HepG2 (cell line): ENCODE measurements at regions not wholly inside any gene's neighbourhood (a gene's known extent, or its start where the extent isn't known, plus 50 kb on each side); places are given as distances from the start of the nearest gene placed in this dataset.

Source experiments
- ATAC-seq: fragments of 200-7000 bp; cut with Tn5 transposase; 3 replicates; pipeline ENCODE4 v1.9.1; 2020; ENCODE audit warnings: mild to moderate bottlenecking, moderate library complexity
- BruUV-seq: library from RNA; stranded (reverse); fragments of 400-500 nt; replicated peaks from 2 replicates; lab custom pipeline; 2021; lab: Mats Ljungman, UMichigan
- CTCF ChIA-PET: fragments of 300-600 bp; formaldehyde crosslinking; extraction: SDS; loops from one replicate; lab custom pipeline; 2021; ENCODE audit warnings: low total read pairs, inconsistent platforms, low intra/inter-chr PET ratio; lab: Yijun Ruan, JAX
- POLR2A ChIA-PET: fragments of 350-600 bp; sonication (Branson Sonifier 250); formaldehyde crosslinking; loops from one replicate; lab custom pipeline; 2020; ENCODE audit warnings: antibody characterized with exemption, inconsistent platforms; lab: Yijun Ruan, JAX
- DNase-seq: peaks from one replicate; pipeline ENCODE4 v3.0.0-alpha.2; 2015; ENCODE audit warnings: low spot score
- FAIRE-seq: peaks from 3 replicates; lab custom pipeline; 2011; peaks lifted over from hg19 to GRCh38; lab: Jason Lieb, UNC
- H2AFZ ChIP-seq: one replicate; pipeline ENCODE4 v1.6.1; 2011; ENCODE audit warnings: low read length, inconsistent platforms
- H3K27ac ChIP-seq: fragments of 300-600 bp; 3 replicates; pipeline ENCODE4 v1.8.0; 2011; ENCODE audit warnings: mixed run types, mild to moderate bottlenecking, mixed read lengths, low read length, inconsistent platforms; ENCODE audit not compliant: insufficient read depth; ENCODE audit errors: extremely low read length
- H3K27me3 ChIP-seq, 2 experiments: fragments of 200-600 bp in 1 of 2; 2 replicates in 1 of 2; 3 replicates in 1 of 2; pipeline versions ENCODE4 v1.6.0 to v1.8.0; 2011; ENCODE audit warnings: low read length in 2 of 2, mild to moderate bottlenecking in 2 of 2, moderate library complexity in 2 of 2, inconsistent platforms in 1 of 2; ENCODE audit not compliant: insufficient read depth in 2 of 2, control insufficient read depth in 1 of 2
- H3K36me3 ChIP-seq, 2 experiments: fragments of 200-600 bp in 1 of 2; replicated peaks in 1 of 2; 2 replicates in 1 of 2; 3 replicates in 1 of 2; pipeline versions ENCODE4 v1.5.1 to v1.8.0; 2011; ENCODE audit warnings: low read length in 2 of 2, inconsistent platforms in 1 of 2; ENCODE audit not compliant: insufficient read depth in 2 of 2, control insufficient read depth in 1 of 2
- H3K4me1 ChIP-seq: 2 replicates; pipeline ENCODE4 v1.5.1; 2012; ENCODE audit warnings: low read length, inconsistent platforms; ENCODE audit not compliant: insufficient read depth
- H3K4me2 ChIP-seq: 2 replicates; pipeline ENCODE4 v1.6.0; 2011; ENCODE audit warnings: low read depth, low read length, inconsistent platforms
- H3K4me3 ChIP-seq, 3 experiments: fragments of 200-600 bp in 1 of 3; sonication (generic), shearing (Covaris generic) in 1 of 3; replicated peaks in 1 of 3; 2 replicates each; pipeline ENCODE4 v1.5.1; 2011 to 2016; ENCODE audit warnings: low read length in 3 of 3, inconsistent platforms in 2 of 3, low read depth in 2 of 3, mild to moderate bottlenecking in 2 of 3, control low read depth in 1 of 3, mixed read lengths in 1 of 3; ENCODE audit not compliant: insufficient read depth in 1 of 3
- H3K79me2 ChIP-seq: one replicate; pipeline ENCODE4 v1.6.1; 2011; ENCODE audit warnings: low read length, inconsistent platforms; ENCODE audit not compliant: insufficient read depth
- H3K9ac ChIP-seq: 2 replicates; pipeline ENCODE4 v1.6.0; 2011; ENCODE audit warnings: mild to moderate bottlenecking, low read depth, low read length, inconsistent platforms; ENCODE audit not compliant: insufficient read depth
- H3K9me3 ChIP-seq: 2 replicates; pipeline ENCODE4 v1.5.1; 2012; ENCODE audit warnings: mild to moderate bottlenecking, low read length
- H4K20me1 ChIP-seq: 2 replicates; pipeline ENCODE4 v1.6.0; 2011; ENCODE audit warnings: inconsistent platforms, mild to moderate bottlenecking, low read length, moderate library complexity; ENCODE audit not compliant: insufficient read depth
- ARID4A ChIP-seq: sonication (generic); formaldehyde crosslinking; IDR thresholded peaks from 2 replicates; pipeline ENCODE4 v1.5.0; 2020; ENCODE audit warnings: mild to moderate bottlenecking, missing genetic modification reagents, borderline replicate concordance
- ARNTL ChIP-seq: sonication (generic); formaldehyde crosslinking; IDR thresholded peaks from 2 replicates; pipeline ENCODE4 v1.4.0; 2020; ENCODE audit warnings: mild to moderate bottlenecking, missing genetic modification reagents
- ATAD3A ChIP-seq: sonication (generic); formaldehyde crosslinking; IDR thresholded peaks from 2 replicates; pipeline ENCODE4 v1.4.0; 2020; ENCODE audit warnings: missing genetic modification reagents
- HMGXB4 ChIP-seq, 2 experiments: sonication (generic) in 1 of 2; formaldehyde crosslinking in 1 of 2; IDR thresholded peaks; 2 replicates each; pipeline versions ENCODE4 v1.4.0 to v1.6.1; 2018 to 2020; ENCODE audit warnings: missing genetic modification reagents in 2 of 2, borderline replicate concordance in 1 of 2, low read depth in 1 of 2, mild to moderate bottlenecking in 1 of 2, missing biosample characterization in 1 of 2
- POLR2AphosphoS5 ChIP-seq: IDR thresholded peaks from 2 replicates; pipeline ENCODE4 v1.6.1; 2012; ENCODE audit warnings: low read depth, low read length
- ZNF3 ChIP-seq: IDR thresholded peaks from 2 replicates; pipeline ENCODE4 v1.7.0; 2017; ENCODE audit warnings: inconsistent platforms
- ZNF326 ChIP-seq: sonication (generic); formaldehyde crosslinking; IDR thresholded peaks from 2 replicates; pipeline ENCODE4 v1.4.0; 2020; ENCODE audit warnings: missing genetic modification reagents, borderline replicate concordance
- ZNF607 ChIP-seq: sonication (generic); formaldehyde crosslinking; IDR thresholded peaks from 2 replicates; pipeline ENCODE4 v1.5.1; 2020; ENCODE audit warnings: missing genetic modification reagents, mild to moderate bottlenecking, borderline replicate concordance
- ZSCAN12 ChIP-seq: sonication (generic); formaldehyde crosslinking; IDR thresholded peaks from 2 replicates; pipeline ENCODE4 v1.9.0; 2021; ENCODE audit warnings: mild to moderate bottlenecking, missing genetic modification reagents
- ZUFSP ChIP-seq: sonication (generic); formaldehyde crosslinking; IDR thresholded peaks from 2 replicates; pipeline ENCODE4 v1.9.0; 2021; ENCODE audit warnings: missing genetic modification reagents, mild to moderate bottlenecking, borderline replicate concordance
- WGBS: methylation state at CpG from one replicate; pipeline ENCODE4 v1.1.6; 2017; ENCODE audit warnings: low lambda C conversion rate; 5-methylcytosine and 5-hydroxymethylcytosine counted together
- in situ Hi-C: cut with HindIII; loops from 2 replicates; pipeline ENCODE4 v1.10.0; 2017; ENCODE audit warnings: low pct_unique_long_range_greater_than_20kb; ENCODE audit not compliant: extremely low pct_ligation_motif_present
- intact Hi-C: fragments of 100-400 bp; cut with micrococcal nuclease; formaldehyde crosslinking; loops from one replicate; pipeline ENCODE4 v1.10.0; 2022; ENCODE audit not compliant: unreplicated experiment

GRCh38 chr4:31995943-31996901 is 1276.1 kb downstream of the PCDH7 start (continued):
- TF ChIP-seq HMGXB4 (CRISPR knock-in tag; IDR thresholded peaks at IDR 0.05; ENCODE audit: borderline replicate concordance in 1 of 2, low read depth in 1 of 2): no peak
- TF ChIP-seq ZNF607 (CRISPR knock-in tag): no peak
- TF ChIP-seq ZNF3 (CRISPR knock-in tag): no peak

- Histone ChIP-seq H3K4me2 (no peak overlapping the region), H3K4me1 (no peaks in the 10 kb centered on the region), H3K9me3 (peaks cover 6% of the 10 kb centered on the region; the same call in 1 of the 2 replicates), H3K9ac (no peak overlapping the region), H2AFZ (no peak overlapping the region), H3K27ac (no peak overlapping the region), H3K27me3 (no peaks in the 10 kb centered on the region), H4K20me1 (no peaks in the 10 kb centered on the region), H3K79me2 (no peaks in the 10 kb centered on the region), H3K4me3 (no peak overlapping the region), H3K36me3 (no peaks in the 10 kb centered on the region)
- POLR2A ChIA-PET: no interaction called here
- 0% methylated on average over 2 of the region's 2 CpGs for WGBS
- DNase-seq: no peak
- CTCF ChIA-PET: no interaction called here
- in situ Hi-C loops (no loop called here), intact Hi-C loops (no loop called here)
- BruUV-seq: no TSS peak
- ATAC-seq: no peak
- no peak for FAIRE-seq
- TF ChIP-seq ARNTL (CRISPR knock-in tag) (no peak), ARID4A (no peak), ZUFSP (CRISPR knock-in tag) (no peak), ATAD3A (CRISPR knock-in tag) (no peak), ZNF326 (CRISPR knock-in tag) (no peak), ZSCAN12 (no peak), POLR2AphosphoS5 (no peak)
These were observed 1278.6 kb downstream of the PCDH7 start for GRCh38 chr4:31998807-31999206.
